OCI-LY7 (cell line): ENCODE measurements at regions not wholly inside any gene's neighbourhood (a gene's known extent, or its start where the extent isn't known, plus 50 kb on each side); places are given as distances from the start of the nearest gene placed in this dataset.

Source experiments
- CTCF ChIP-seq: fragments of 200-600 bp; sonication (generic); conservative IDR thresholded peaks from 2 replicates; pipeline ENCODE4 v1.5.1; 2014; ENCODE audit warnings: mild to moderate bottlenecking, antibody characterized with exemption, low read length, moderate library complexity, mixed read lengths
- EZH2phosphoT487 ChIP-seq: fragments of 200-600 bp; sonication (generic); IDR thresholded peaks from 2 replicates; pipeline ENCODE4 v1.6.1; 2018; ENCODE audit warnings: low read depth, borderline replicate concordance, mild to moderate bottlenecking, mixed run types, antibody characterized with exemption, low read length, moderate library complexity, mixed read lengths

- TF ChIP-seq CTCF: no peak
- no peak for TF ChIP-seq EZH2phosphoT487
Measured at GRCh38 chr4:126630230-126630629, 1002.5 kb upstream of the INTU start.
